GM18951 (cell line): ENCODE measurements at regions not wholly inside any gene's neighbourhood (a gene's known extent, or its start where the extent isn't known, plus 50 kb on each side); places are given as distances from the start of the nearest gene placed in this dataset.
"Not testable (repeated sequence)": the region's sequence is repeated elsewhere in the genome, so short reads cannot be mapped to it uniquely, and the experiment has no call there.

Experiments used
- POLR2A ChIP-seq: IDR thresholded peaks from 4 replicates; pipeline ENCODE4 v1.6.1; 2011; ENCODE audit warnings: mild to moderate bottlenecking; ENCODE audit not compliant: insufficient read length, insufficient read depth; ENCODE audit errors: extremely low read depth
- in situ Hi-C: fragments of 300-500 bp; cut with MboI; formaldehyde crosslinking; loops from one replicate; pipeline ENCODE4 v1.12.0; 2022; ENCODE audit warnings: low sequenced_read_pairs, mixed read lengths, inconsistent platforms; ENCODE audit not compliant: unreplicated experiment

DNA sequence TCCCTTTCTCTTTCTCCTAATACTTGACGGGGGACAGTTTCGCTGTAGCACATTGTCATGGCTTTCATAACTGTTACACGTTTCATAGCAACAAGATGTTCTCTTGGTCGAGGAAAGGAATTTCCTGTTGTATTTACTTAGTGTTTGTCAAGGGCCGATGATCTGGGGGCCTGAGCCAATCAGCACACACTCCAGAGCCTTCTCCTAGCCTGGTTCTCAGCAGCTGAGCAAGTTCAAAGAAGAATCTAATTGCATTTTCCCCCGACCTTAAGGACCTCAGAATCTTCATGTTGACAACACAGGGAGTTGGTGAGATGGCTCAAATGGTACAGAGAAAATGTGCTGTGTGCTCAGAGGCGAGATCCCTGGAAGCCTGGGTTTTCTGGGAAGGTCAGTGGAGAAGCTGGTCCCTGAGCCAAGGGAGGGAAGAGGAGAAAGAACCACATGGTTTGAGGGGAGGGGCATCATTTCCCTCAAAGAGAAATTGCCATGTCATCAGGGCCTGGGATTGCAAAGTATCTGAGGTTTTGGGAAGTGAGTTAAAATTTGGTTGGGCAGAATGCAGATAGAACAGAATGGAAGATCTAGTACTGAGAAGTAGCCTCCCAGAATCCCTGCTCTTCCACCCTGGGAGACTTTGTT is 76.9 kb upstream of the AGAP1 start:
- in situ Hi-C loops = no loop called here
- no peak for TF ChIP-seq POLR2A

DNA sequence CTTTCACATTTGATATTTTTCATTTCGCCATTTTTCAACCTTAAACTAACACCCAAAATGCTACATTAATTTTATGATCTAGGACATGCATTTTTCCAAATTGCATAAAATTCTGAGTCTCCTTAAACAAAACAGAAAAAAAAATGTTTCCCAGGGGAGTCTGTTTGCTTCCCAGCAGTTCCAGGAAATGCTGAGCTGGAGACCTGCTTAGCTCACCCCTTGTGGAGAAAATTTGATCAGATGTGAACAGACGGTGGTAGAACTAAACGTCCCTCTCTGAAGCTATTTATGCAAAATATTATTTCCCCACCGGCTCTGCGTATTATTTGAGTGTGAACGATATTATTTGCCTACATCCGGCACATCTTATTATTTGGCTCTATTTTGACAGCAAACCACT is 74.9 kb upstream of the AGAP1 start:
- in situ Hi-C loops = no loop called here

DNA sequence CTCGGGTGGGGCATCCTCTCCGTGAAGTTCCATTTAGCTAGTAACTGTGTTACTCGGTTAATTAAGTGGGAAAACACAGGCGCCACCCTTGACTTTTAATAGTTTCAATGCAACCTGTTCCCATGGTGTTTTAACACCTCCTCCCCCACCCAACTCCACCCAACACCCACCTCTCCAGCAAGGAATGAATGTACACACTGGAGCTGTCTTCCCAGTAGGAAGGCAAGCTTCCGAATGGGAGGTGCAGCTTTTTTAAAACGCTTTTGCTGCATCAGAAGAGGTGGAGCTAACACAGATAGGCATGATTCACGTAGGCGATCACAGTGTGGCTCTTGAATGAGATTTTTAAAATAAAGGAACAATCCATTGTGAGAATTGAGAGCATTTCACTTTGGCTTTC is 73.8 kb upstream of the AGAP1 start:
- no peak for TF ChIP-seq POLR2A
- in situ Hi-C loops = no loop called here

More for the DNA sequence above, 74.9 kb upstream of the AGAP1 start:
- no peak for TF ChIP-seq POLR2A

DNA sequence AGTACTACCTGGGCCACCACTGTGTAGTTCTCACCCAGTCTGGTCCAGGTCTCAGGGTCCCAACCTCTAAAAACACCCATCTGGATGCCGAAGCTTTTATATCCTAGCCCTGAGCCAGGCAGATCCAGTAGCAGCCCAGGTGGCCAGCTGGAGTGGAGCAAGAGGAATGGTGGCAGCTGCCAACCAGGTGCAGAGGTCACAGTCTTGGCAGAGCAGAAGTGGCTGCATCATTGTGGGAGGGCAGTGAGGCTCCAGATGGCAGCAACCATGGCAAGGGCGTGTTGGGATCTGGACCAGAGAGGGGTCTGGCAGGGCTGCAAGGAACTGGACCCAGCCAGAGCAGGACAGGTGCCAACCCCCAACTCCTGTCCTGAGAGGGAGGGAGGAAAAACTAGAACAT is 72.2 kb upstream of the AGAP1 start:
- TF ChIP-seq POLR2A = no peak
- in situ Hi-C loops = no loop called here

DNA sequence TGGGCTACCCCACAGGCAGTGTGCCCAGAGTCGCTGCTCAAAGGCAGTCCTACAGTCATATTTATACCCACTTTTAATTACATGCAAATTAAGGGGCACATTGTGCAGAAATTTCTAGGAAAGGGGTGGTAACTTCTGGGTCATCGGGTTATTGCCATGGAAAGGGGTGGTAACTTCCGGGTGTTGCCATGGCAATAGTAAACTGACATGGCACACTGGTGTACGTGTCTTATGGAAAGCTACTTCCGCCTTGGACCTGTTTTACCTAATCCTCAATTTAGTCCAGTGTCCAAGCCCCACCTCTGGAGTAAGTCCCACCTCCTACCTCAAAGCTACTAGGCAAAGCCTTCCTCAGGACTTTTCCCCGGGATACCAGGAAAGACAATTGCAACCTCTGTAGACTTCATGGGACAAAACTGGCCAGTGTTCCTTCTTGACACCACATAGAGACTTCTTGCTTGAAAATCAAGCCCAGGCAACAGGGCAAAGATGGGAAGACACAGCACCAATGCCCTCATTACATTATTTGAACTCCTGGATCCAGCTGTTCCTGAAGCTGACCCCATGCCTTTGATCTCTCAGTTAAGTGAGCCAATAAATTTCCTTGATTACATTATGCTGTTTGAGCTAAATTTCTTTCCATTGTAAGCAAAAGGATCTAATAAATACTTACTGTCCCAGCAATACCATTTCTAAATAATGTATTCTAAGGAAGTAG is 63.3 kb upstream of the AGAP1 start:
- in situ Hi-C loops = no loop called here
- TF ChIP-seq POLR2A = no peak

DNA sequence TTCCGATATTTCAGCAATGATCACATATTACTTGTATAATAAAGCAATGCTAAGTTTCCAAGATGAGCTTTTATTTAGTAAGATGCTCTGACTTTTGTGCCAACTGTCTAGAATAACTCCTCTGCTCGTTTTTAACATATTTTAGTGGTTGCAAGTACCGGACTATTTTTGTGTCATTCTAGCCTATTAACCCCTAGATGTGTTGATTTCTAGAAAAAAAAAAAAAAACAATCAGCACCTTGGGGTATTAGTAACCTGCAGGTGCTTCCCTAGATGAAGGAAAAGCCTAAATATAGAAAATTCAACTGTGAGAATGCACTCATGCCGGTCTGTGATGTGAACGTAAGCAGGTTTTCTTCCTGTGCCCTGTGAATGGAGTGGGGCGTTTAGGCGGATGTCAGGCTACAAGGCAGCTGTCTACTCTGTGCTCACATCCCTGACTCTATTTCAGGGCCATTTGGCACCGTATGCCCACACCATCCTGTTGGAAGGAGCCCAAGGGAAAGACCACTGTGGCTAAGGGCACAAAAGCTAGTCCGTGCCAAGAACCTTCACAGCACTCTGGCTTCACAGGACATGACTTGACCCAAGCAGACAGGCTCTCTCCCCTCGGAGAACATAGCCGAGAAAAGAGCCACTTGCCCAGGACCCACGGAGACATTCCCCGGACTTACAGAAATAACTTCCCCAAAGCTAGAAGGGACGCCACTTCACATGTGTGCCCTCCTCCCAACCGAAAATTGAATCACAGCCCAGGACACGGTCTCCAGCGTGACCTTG is 60.9 kb upstream of the AGAP1 start:
- in situ Hi-C loops = no loop called here
- no peak for TF ChIP-seq POLR2A

DNA sequence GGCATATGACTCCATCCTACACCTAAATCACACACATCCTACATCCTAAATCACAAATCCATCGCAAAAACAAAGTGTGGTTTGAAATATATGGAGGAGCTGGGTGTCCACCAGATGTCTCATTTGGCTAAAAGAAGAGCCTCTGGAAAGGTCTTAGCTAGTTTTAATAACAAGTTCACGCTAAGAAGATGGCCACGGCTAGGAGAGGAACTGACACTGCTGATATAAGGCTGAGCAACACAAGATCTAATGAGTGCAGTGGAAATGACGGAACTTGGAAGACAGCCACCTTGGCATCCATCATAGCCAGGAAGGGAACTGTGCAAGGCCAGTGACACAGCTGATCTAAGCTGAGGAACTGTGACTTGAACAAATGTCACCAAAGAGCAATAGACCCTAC is 60.0 kb upstream of the AGAP1 start:
- in situ Hi-C loops = no loop called here
- no peak for TF ChIP-seq POLR2A

DNA sequence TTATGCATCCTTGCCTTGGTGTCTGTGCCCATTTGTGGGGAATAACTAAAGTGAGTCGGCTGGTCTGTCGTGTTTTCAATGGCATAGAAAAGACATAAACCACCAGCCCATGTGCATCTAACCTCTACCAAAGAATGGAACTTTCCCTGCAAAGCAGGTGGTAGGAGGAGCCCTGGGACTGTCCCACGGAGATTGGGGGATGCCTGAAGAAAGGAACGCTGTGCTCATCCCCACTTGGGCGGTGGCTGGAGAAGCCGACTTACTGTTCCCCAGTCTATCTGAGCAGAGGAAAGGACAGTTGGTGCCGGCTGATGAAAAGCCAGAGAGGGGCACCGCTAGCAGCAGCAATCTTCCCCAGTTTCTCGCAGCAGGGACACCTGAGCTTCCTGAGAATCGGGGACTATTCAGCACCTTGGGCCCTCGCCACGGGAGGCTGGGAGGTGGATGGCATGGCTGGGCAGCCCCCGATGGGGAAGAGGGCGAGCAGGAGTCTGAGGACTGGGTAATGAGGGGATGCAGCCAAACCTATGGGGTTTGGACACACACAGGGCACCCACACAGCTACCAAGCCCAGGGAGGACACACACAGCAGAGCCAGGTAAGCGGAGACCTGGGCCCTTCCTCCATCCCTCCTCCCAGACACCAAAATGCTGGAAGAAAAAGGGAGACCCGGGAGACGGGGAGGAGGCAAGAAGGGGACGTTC is 53.7 kb upstream of the AGAP1 start:
- in situ Hi-C loops = no loop called here
- no peak for TF ChIP-seq POLR2A

DNA sequence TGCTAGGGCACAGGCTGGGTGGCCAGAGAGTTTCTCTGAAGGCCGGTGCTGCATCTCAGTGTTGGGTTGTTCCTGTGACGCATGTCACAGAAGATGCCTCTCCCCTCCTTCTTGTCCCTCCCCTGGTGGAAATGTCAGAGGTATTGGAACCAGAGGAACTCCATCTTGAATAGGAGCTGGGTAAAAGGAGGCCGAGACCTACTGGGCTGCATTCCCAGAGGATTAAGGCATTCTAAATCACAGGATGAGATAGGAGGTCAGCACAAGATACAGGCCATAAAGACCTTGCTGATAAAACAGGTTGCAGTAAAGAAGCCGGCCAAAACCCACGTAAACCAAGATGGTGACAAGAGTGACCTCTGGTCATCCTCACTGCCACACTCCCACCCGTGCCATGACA is 50.3 kb upstream of the AGAP1 start:
- in situ Hi-C loops = not testable (repeated sequence)
